ENCODE measurements at regions not wholly inside any gene's neighbourhood (a gene's known extent, or its start where the extent isn't known, plus 50 kb on each side); places are given as distances from the start of the nearest gene placed in this dataset.

DNA sequence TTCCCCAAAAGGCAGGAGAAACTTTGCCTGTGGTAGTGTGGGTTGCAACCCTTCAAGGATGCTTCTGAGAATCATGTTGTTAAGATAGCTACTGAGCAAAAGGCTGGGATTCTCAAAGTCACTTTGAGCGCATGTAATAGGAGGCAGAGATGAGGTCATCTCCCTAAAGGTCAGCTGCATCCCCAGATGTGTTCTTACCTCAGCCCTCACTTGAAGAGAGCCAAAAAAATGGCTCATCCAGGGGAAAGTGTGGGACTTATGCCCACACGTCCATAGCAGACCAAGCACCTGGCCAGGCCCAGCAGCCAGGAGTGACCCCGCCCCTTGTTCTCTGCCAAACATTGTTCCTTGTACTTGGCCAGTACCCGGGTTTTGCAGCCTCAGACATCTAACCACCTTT is 187.0 kb upstream of the BMP2 start:
- Histone ChIP-seq H3K36me3 (ENCODE audit: control insufficient read depth in 1 of 2, insufficient read depth in 2 of 2, low read length in 2 of 2) (no peaks in the 10 kb centered on the region), H3K4me2 (ENCODE audit: low read length) (no peak overlapping the region), H3K79me2 (ENCODE audit: insufficient read depth, low read length) (no peaks in the 10 kb centered on the region), H3K4me1 (ENCODE audit: control insufficient read depth in 1 of 2, insufficient read depth in 2 of 2, low read length in 2 of 2) (no peaks in the 10 kb centered on the region), H3K9ac (ENCODE audit: low read length) (no peak overlapping the region), H3K27ac (ENCODE audit: low read depth, low read length) (no peak overlapping the region), H3K27me3 (ENCODE audit: insufficient read depth, low read length) (no peaks in the 10 kb centered on the region), H2AFZ (ENCODE audit: low read depth, low read length, poor library complexity, severe bottlenecking) (no peak overlapping the region), H3K9me2 (ENCODE audit: insufficient read depth) (no peaks in the 10 kb centered on the region), H4K20me1 (ENCODE audit: insufficient read depth) (no peaks in the 10 kb centered on the region), H3K4me3 (replicated peaks in 1 of 2; ENCODE audit: low read depth in 1 of 2, low read length in 2 of 2) (no peak overlapping the region), H3K9me3 (ENCODE audit: control insufficient read depth in 1 of 2, insufficient read depth in 1 of 2, low read depth in 1 of 2, low read length in 2 of 2) (peaks cover 0 to 13% of the 10 kb centered on the region in 2 experiments; a peak in 1 of 4 replicates)
- no peak for TF ChIP-seq YY1 (IDR thresholded peaks at IDR 0.05; ENCODE audit: extremely low read depth, insufficient replicate concordance, low read depth, low read length)
- no peak for TF ChIP-seq POLR2AphosphoS5 (IDR thresholded peaks at IDR 0.05; ENCODE audit: low read depth, low read length)
- TF ChIP-seq, protein P1, sequence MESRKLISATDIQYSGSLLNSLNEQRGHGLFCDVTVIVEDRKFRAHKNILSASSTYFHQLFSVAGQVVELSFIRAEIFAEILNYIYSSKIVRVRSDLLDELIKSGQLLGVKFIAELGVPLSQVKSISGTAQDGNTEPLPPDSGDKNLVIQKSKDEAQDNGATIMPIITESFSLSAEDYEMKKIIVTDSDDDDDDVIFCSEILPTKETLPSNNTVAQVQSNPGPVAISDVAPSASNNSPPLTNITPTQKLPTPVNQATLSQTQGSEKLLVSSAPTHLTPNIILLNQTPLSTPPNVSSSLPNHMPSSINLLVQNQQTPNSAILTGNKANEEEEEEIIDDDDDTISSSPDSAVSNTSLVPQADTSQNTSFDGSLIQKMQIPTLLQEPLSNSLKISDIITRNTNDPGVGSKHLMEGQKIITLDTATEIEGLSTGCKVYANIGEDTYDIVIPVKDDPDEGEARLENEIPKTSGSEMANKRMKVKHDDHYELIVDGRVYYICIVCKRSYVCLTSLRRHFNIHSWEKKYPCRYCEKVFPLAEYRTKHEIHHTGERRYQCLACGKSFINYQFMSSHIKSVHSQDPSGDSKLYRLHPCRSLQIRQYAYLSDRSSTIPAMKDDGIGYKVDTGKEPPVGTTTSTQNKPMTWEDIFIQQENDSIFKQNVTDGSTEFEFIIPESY (IDR thresholded peaks at IDR 0.05; ENCODE audit: extremely low read depth, insufficient replicate concordance, low read length): no peak
- no peak for TF ChIP-seq ZNF274 (IDR thresholded peaks at IDR 0.05; ENCODE audit: low read depth, low read length)
- no peak for TF ChIP-seq EZH2 (IDR thresholded peaks at IDR 0.05)
- no peak for TF ChIP-seq EZH2phosphoT487 (IDR thresholded peaks at IDR 0.05; ENCODE audit: borderline replicate concordance)
- TF ChIP-seq, protein P2, sequence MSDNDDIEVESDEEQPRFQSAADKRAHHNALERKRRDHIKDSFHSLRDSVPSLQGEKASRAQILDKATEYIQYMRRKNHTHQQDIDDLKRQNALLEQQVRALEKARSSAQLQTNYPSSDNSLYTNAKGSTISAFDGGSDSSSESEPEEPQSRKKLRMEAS (IDR thresholded peaks at IDR 0.05): no peak
- RAD21 ChIA-PET (ENCODE audit: low non-redundant PET in 1 of 2, low total read pairs in 2 of 2, uncharacterized antibody in 2 of 2, unreplicated experiment in 2 of 2): no interaction called here
- no peak for ATAC-seq
- intact Hi-C loops (cut with micrococcal nuclease): no loop called here
- POLR2A ChIA-PET: no interaction called here
- BruUV-seq (replicated peaks): no TSS peak
- CTCF ChIA-PET: no interaction called here
- DNase-seq (ENCODE audit: low read depth, low spot score): no peak

DNA sequence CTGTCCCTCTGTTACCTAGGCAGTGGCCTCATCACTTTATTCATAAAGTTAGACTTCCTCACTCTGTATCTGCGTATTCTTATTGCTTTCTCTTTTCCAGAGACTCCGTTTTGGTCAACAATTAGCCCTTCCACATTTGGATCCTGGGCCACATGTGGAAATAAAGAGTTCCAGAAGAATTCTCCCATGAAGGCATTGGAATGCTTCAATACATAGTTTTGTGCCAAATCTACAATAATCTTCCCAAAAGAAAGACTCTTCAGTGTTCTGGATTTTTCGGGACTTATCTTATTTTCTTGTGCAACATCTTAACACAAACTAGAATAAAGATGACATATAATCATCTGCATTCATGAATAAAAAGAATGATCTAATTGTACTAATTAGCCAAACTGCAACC is 187.7 kb upstream of the BMP2 start:
- no peak overlapping the region for H3K4me2 ChIP-seq (ENCODE audit: low read length)
- H3K27ac ChIP-seq (ENCODE audit: low read depth, low read length): no peak overlapping the region
- no peaks in the 10 kb centered on the region for H3K9me2 ChIP-seq (ENCODE audit: insufficient read depth)
- H2AFZ ChIP-seq (ENCODE audit: low read depth, low read length, poor library complexity, severe bottlenecking): no peak overlapping the region
- H3K79me2 ChIP-seq (ENCODE audit: insufficient read depth, low read length): no peaks in the 10 kb centered on the region
- H3K27me3 ChIP-seq (ENCODE audit: insufficient read depth, low read length): no peaks in the 10 kb centered on the region
- H3K9me3 ChIP-seq (ENCODE audit: control insufficient read depth in 1 of 2, insufficient read depth in 1 of 2, low read depth in 1 of 2, low read length in 2 of 2): peaks cover 0 to 14% of the 10 kb centered on the region in 2 experiments; a peak in 1 of 4 replicates
- POLR2A ChIA-PET: no interaction called here
- DNase-seq (ENCODE audit: low read depth, low spot score) (no peak), ATAC-seq (no peak)
- no peak overlapping the region for H3K9ac ChIP-seq (ENCODE audit: low read length)
- intact Hi-C loops (cut with micrococcal nuclease): no loop called here
- RAD21 ChIA-PET (ENCODE audit: low non-redundant PET in 1 of 2, low total read pairs in 2 of 2, uncharacterized antibody in 2 of 2, unreplicated experiment in 2 of 2): no interaction called here
- CTCF ChIA-PET: no interaction called here
- H3K36me3 ChIP-seq (ENCODE audit: control insufficient read depth in 1 of 2, insufficient read depth in 2 of 2, low read length in 2 of 2): no peaks in the 10 kb centered on the region
- no peaks in the 10 kb centered on the region for H3K4me1 ChIP-seq (ENCODE audit: control insufficient read depth in 1 of 2, insufficient read depth in 2 of 2, low read length in 2 of 2)
- no peaks in the 10 kb centered on the region for H4K20me1 ChIP-seq (ENCODE audit: insufficient read depth)
- no TSS peak for BruUV-seq (replicated peaks)
- H3K4me3 ChIP-seq (replicated peaks in 1 of 2; ENCODE audit: low read depth in 1 of 2, low read length in 2 of 2): no peak overlapping the region
- TF ChIP-seq EZH2 (IDR thresholded peaks at IDR 0.05) (no peak), CBX3 (IDR thresholded peaks at IDR 0.05; ENCODE audit: low read depth) (no peak), ELF1 (IDR thresholded peaks at IDR 0.05; ENCODE audit: borderline replicate concordance, low read depth) (no peak), SP1 (IDR thresholded peaks at IDR 0.05; ENCODE audit: low read depth) (no peak), YY1 (IDR thresholded peaks at IDR 0.05; ENCODE audit: extremely low read depth, insufficient replicate concordance, low read depth, low read length) (no peak)
- TF ChIP-seq, protein P3, sequence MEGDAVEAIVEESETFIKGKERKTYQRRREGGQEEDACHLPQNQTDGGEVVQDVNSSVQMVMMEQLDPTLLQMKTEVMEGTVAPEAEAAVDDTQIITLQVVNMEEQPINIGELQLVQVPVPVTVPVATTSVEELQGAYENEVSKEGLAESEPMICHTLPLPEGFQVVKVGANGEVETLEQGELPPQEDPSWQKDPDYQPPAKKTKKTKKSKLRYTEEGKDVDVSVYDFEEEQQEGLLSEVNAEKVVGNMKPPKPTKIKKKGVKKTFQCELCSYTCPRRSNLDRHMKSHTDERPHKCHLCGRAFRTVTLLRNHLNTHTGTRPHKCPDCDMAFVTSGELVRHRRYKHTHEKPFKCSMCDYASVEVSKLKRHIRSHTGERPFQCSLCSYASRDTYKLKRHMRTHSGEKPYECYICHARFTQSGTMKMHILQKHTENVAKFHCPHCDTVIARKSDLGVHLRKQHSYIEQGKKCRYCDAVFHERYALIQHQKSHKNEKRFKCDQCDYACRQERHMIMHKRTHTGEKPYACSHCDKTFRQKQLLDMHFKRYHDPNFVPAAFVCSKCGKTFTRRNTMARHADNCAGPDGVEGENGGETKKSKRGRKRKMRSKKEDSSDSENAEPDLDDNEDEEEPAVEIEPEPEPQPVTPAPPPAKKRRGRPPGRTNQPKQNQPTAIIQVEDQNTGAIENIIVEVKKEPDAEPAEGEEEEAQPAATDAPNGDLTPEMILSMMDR (IDR thresholded peaks at IDR 0.05 in 2 of 3, conservative IDR thresholded peaks at IDR 0.05 in 1 of 3; ENCODE audit: borderline replicate concordance in 1 of 3, insufficient read depth in 1 of 3, low read depth in 2 of 3, low read length in 2 of 3): no peak
- TF ChIP-seq, protein P4, sequence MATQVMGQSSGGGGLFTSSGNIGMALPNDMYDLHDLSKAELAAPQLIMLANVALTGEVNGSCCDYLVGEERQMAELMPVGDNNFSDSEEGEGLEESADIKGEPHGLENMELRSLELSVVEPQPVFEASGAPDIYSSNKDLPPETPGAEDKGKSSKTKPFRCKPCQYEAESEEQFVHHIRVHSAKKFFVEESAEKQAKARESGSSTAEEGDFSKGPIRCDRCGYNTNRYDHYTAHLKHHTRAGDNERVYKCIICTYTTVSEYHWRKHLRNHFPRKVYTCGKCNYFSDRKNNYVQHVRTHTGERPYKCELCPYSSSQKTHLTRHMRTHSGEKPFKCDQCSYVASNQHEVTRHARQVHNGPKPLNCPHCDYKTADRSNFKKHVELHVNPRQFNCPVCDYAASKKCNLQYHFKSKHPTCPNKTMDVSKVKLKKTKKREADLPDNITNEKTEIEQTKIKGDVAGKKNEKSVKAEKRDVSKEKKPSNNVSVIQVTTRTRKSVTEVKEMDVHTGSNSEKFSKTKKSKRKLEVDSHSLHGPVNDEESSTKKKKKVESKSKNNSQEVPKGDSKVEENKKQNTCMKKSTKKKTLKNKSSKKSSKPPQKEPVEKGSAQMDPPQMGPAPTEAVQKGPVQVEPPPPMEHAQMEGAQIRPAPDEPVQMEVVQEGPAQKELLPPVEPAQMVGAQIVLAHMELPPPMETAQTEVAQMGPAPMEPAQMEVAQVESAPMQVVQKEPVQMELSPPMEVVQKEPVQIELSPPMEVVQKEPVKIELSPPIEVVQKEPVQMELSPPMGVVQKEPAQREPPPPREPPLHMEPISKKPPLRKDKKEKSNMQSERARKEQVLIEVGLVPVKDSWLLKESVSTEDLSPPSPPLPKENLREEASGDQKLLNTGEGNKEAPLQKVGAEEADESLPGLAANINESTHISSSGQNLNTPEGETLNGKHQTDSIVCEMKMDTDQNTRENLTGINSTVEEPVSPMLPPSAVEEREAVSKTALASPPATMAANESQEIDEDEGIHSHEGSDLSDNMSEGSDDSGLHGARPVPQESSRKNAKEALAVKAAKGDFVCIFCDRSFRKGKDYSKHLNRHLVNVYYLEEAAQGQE (IDR thresholded peaks at IDR 0.05; ENCODE audit: low read depth): no peak

All from HCT116 (cell line).